HFF-Myc (cell line): ENCODE measurements at regions not wholly inside any gene's neighbourhood (a gene's known extent, or its start where the extent isn't known, plus 50 kb on each side); places are given as distances from the start of the nearest gene placed in this dataset.
"Not testable (repeated sequence)": the region's sequence is repeated elsewhere in the genome, so short reads cannot be mapped to it uniquely, and the experiment has no call there.

Source experiments
- DNase-seq: peaks from one replicate; pipeline ENCODE4 v3.0.0-alpha.2; 2011; ENCODE audit warnings: low read depth; ENCODE audit errors: extremely low read depth
- H3K4me3 ChIP-seq: replicated peaks from 2 replicates; pipeline ENCODE4 v1.5.1; 2011; ENCODE audit warnings: low read depth, mild to moderate bottlenecking, control low read depth, low read length
- CTCF ChIP-seq: IDR thresholded peaks from 2 replicates; pipeline ENCODE4 v1.5.1; 2012; ENCODE audit warnings: mild to moderate bottlenecking, low read depth, low read length, control low read depth; ENCODE audit errors: missing control alignments

GRCh38 chr9:135307300-135307699 lies 172.3 kb upstream of the PPP1R26 start:
- no peak overlapping the region for H3K4me3 ChIP-seq
- no peak for TF ChIP-seq CTCF
- no peak for DNase-seq

- H3K4me3 ChIP-seq: not testable (repeated sequence)
Measured at GRCh38 chr9:135307919-135308318, 171.7 kb upstream of the PPP1R26 start.

GRCh38 chr9:135308821-135309762 lies 170.5 kb upstream of the PPP1R26 start:
- TF ChIP-seq CTCF: no peak
- DNase-seq: no peak

More at GRCh38 chr9:135307919-135308318, 171.7 kb upstream of the PPP1R26 start:
- not testable (repeated sequence) for DNase-seq

DNA sequence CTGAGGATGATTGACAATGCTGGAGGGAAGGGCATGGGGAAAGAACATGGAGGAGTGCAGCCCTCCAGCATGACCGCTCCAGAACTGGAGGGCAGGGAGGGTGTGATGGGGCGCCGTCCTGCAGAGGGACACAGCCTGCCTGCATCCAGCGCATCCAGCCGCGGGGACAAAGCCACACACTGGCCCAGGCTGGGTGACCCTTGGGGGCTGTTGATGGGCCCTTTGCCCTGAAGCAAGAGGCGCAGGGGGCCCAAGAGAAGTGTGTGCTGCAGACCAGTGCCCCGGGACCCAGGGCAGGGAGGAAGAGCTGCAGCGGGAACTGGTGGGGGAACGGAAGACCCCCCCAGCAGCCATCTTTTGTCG lies 169.8 kb upstream of the PPP1R26 start:
- TF ChIP-seq CTCF: no peak
- H3K4me3 ChIP-seq: no peak overlapping the region
- DNase-seq: no peak

More at GRCh38 chr9:135308821-135309762, 170.5 kb upstream of the PPP1R26 start:
- no peak overlapping the region for H3K4me3 ChIP-seq

- no peak for DNase-seq
Measured at GRCh38 chr9:135310134-135310533, 169.4 kb upstream of the PPP1R26 start.

DNA sequence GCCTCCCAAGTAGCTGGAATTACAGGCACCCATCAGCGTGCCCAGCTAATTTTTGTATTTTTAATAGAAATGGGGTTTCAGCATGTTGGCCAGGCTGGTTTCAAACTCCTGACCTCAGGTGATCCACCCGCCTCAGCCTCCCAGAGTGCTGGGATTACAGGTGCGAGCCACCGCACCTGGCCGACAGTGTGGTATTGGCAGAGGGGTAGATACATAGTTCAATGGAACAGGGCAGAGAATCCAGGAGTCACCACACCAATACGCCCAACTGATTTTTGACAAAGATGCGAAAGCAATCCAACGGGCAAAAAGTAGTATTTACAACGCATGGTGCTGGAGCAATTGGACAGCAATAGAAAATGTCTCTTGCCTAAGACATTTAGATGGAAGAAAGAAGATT lies 164.0 kb upstream of the PPP1R26 start:
- no peak for TF ChIP-seq CTCF
- no peak for DNase-seq
- H3K4me3 ChIP-seq: no peak overlapping the region

More at GRCh38 chr9:135310134-135310533, 169.4 kb upstream of the PPP1R26 start:
- H3K4me3 ChIP-seq: no peak overlapping the region
- no peak for TF ChIP-seq CTCF

- no peak for TF ChIP-seq CTCF
- H3K4me3 ChIP-seq: no peak overlapping the region
- no peak for DNase-seq
Measured at GRCh38 chr9:135320331-135320730, 159.3 kb upstream of the PPP1R26 start.
